ENCODE measurements at regions not wholly inside any gene's neighbourhood (a gene's known extent, or its start where the extent isn't known, plus 50 kb on each side); places are given as distances from the start of the nearest gene placed in this dataset.

- Histone ChIP-seq H3K4me3 (no peak overlapping the region), H3K27ac (no peak overlapping the region), H3K36me3 (no peaks in the 10 kb centered on the region), H3K27me3 (no peaks in the 10 kb centered on the region), H3K4me1 (no peaks in the 10 kb centered on the region), H3K9me3 (no peaks in the 10 kb centered on the region)
- ATAC-seq: no peak
- DNase-seq: no peak
- TF ChIP-seq CTCF (IDR thresholded peaks at IDR 0.05): no peak
- intact Hi-C loops (cut with DNase I): no loop called here
Observed at GRCh38 chrX:118220509-118220908, 103.9 kb upstream of the KLHL13 start.

- Histone ChIP-seq H3K4me3 (no peak overlapping the region), H3K27ac (no peak overlapping the region), H3K27me3 (no peaks in the 10 kb centered on the region), H3K4me1 (no peaks in the 10 kb centered on the region), H3K9me3 (no peaks in the 10 kb centered on the region), H3K36me3 (no peaks in the 10 kb centered on the region)
- intact Hi-C loops (cut with DNase I): no loop called here
- no peak for TF ChIP-seq CTCF (IDR thresholded peaks at IDR 0.05)
- DNase-seq (no peak), ATAC-seq (no peak)
Observed at GRCh38 chrX:118221270-118221669, 104.7 kb upstream of the KLHL13 start.

- H3K4me1 ChIP-seq: no peaks in the 10 kb centered on the region
- H3K9me3 ChIP-seq: no peaks in the 10 kb centered on the region
- TF ChIP-seq CTCF (IDR thresholded peaks at IDR 0.05): no peak
- no peak for ATAC-seq
- H3K27me3 ChIP-seq: no peaks in the 10 kb centered on the region
- no peak overlapping the region for H3K27ac ChIP-seq
- H3K36me3 ChIP-seq: no peaks in the 10 kb centered on the region
- no peak for DNase-seq
- no peak overlapping the region for H3K4me3 ChIP-seq
- intact Hi-C loops (cut with DNase I): no loop called here
Observed at GRCh38 chrX:118221733-118222132, 105.1 kb upstream of the KLHL13 start.

- Histone ChIP-seq H3K27ac (no peak overlapping the region), H3K9me3 (no peaks in the 10 kb centered on the region), H3K27me3 (no peaks in the 10 kb centered on the region), H3K36me3 (no peaks in the 10 kb centered on the region), H3K4me3 (no peak overlapping the region), H3K4me1 (no peaks in the 10 kb centered on the region)
- DNase-seq: no peak
- TF ChIP-seq CTCF (IDR thresholded peaks at IDR 0.05): no peak
- intact Hi-C loops (cut with DNase I): no loop called here
- no peak for ATAC-seq
Observed at GRCh38 chrX:118222421-118222820, 105.8 kb upstream of the KLHL13 start.

GRCh38 chrX:118225711-118226428, 109.3 kb upstream of the KLHL13 start:
- no peak overlapping the region for H3K27ac ChIP-seq
- DNase-seq (no peak), ATAC-seq (no peak)
- intact Hi-C loops (cut with DNase I): no loop called here
- H3K4me1 ChIP-seq: no peaks in the 10 kb centered on the region
- H3K27me3 ChIP-seq: no peaks in the 10 kb centered on the region
- peak; percentile 40 for TF ChIP-seq CTCF (IDR thresholded peaks at IDR 0.05)
- H3K9me3 ChIP-seq: no peaks in the 10 kb centered on the region
- H3K36me3 ChIP-seq: no peaks in the 10 kb centered on the region
- no peak overlapping the region for H3K4me3 ChIP-seq

GRCh38 chrX:118228041-118228440, 111.4 kb upstream of the KLHL13 start:
- H3K36me3 ChIP-seq: no peaks in the 10 kb centered on the region
- DNase-seq (no peak), ATAC-seq (no peak)
- no peak for TF ChIP-seq CTCF (IDR thresholded peaks at IDR 0.05)
- H3K27ac ChIP-seq: no peak overlapping the region
- intact Hi-C loops (cut with DNase I): no loop called here
- H3K4me1 ChIP-seq: no peaks in the 10 kb centered on the region
- no peak overlapping the region for H3K4me3 ChIP-seq
- H3K27me3 ChIP-seq: no peaks in the 10 kb centered on the region
- H3K9me3 ChIP-seq: no peaks in the 10 kb centered on the region

Data from upper lobe of right lung (tissue), 1 donor.